Keratinocyte (primary cell): ENCODE measurements at regions not wholly inside any gene's neighbourhood (a gene's known extent, or its start where the extent isn't known, plus 50 kb on each side); places are given as distances from the start of the nearest gene placed in this dataset.

Experiments
- DNase-seq: peaks from one replicate; pipeline ENCODE4 v3.0.0-alpha.2; 2011; ENCODE audit warnings: low read depth, missing footprints, low spot score
- FAIRE-seq: peaks from 2 replicates; lab custom pipeline; 2011; peaks lifted over from hg19 to GRCh38; lab: Jason Lieb, UNC
- H2AFZ ChIP-seq: 2 replicates; pipeline ENCODE4 v1.6.0; 2012; ENCODE audit warnings: low read length, control low read depth, inconsistent platforms; ENCODE audit not compliant: control insufficient read depth
- H3K27ac ChIP-seq: 2 replicates; pipeline ENCODE4 v1.5.1; 2011; ENCODE audit warnings: low read length; ENCODE audit not compliant: control insufficient read depth, insufficient read depth
- H3K27me3 ChIP-seq: 3 replicates; pipeline ENCODE4 v1.6.0; 2011; ENCODE audit warnings: low read length; ENCODE audit not compliant: control insufficient read depth, insufficient read depth; ENCODE audit errors: extremely low read depth
- H3K36me3 ChIP-seq, 2 experiments: 2 replicates in 1 of 2; 3 replicates in 1 of 2; pipeline ENCODE4 v1.5.1; 2011; ENCODE audit warnings: low read length in 2 of 2, mild to moderate bottlenecking in 1 of 2; ENCODE audit not compliant: control insufficient read depth in 2 of 2, insufficient read depth in 2 of 2; ENCODE audit errors: extremely low read depth in 1 of 2
- H3K4me1 ChIP-seq: 3 replicates; pipeline ENCODE4 v1.5.1; 2011; ENCODE audit warnings: low read length; ENCODE audit not compliant: control insufficient read depth, insufficient read depth; ENCODE audit errors: extremely low read depth
- H3K4me2 ChIP-seq: 3 replicates; pipeline ENCODE4 v1.6.0; 2011; ENCODE audit warnings: low read depth, low read length; ENCODE audit not compliant: control insufficient read depth, insufficient read depth; ENCODE audit errors: extremely low read depth
- H3K4me3 ChIP-seq, 3 experiments: fragments of 200-600 bp in 1 of 3; sonication (generic) in 1 of 3; 2 replicates in 2 of 3; 3 replicates in 1 of 3; pipeline ENCODE4 v1.5.1; 2011 to 2016; ENCODE audit warnings: low read length in 3 of 3, mild to moderate bottlenecking in 3 of 3, control low read depth in 2 of 3, inconsistent platforms in 1 of 3, low read depth in 1 of 3, mixed read lengths in 1 of 3, mixed run types in 1 of 3, moderate library complexity in 1 of 3; ENCODE audit not compliant: control insufficient read depth in 2 of 3, insufficient read depth in 2 of 3; ENCODE audit errors: extremely low read depth in 1 of 3
- H3K79me2 ChIP-seq: 2 replicates; pipeline ENCODE4 v1.6.0; 2012; ENCODE audit warnings: low read length; ENCODE audit not compliant: control insufficient read depth, insufficient read depth
- H3K9ac ChIP-seq: 3 replicates; pipeline ENCODE4 v1.6.0; 2011; ENCODE audit warnings: low read length; ENCODE audit not compliant: control insufficient read depth, insufficient read depth; ENCODE audit errors: extremely low read depth
- H3K9me1 ChIP-seq: 3 replicates; pipeline ENCODE4 v1.6.0; 2011; ENCODE audit warnings: low read length; ENCODE audit not compliant: control insufficient read depth, insufficient read depth; ENCODE audit errors: extremely low read depth
- H3K9me3 ChIP-seq: 2 replicates; pipeline ENCODE4 v1.5.1; 2012; ENCODE audit warnings: low read depth, low read length; ENCODE audit not compliant: control insufficient read depth
- H4K20me1 ChIP-seq: 3 replicates; pipeline ENCODE4 v1.6.0; 2011; ENCODE audit warnings: low read length; ENCODE audit not compliant: control insufficient read depth, insufficient read depth; ENCODE audit errors: extremely low read depth
- EZH2 ChIP-seq: IDR thresholded peaks from one replicate; pipeline ENCODE4 v1.6.1; 2012; ENCODE audit warnings: inconsistent platforms, mild to moderate bottlenecking, low read length, moderate library complexity
- dilution Hi-C: fragments of 300-500 bp; cut with MboI; formaldehyde crosslinking; loops from one replicate; pipeline ENCODE4 v1.7.0; 2020; ENCODE audit warnings: low sequenced_read_pairs; ENCODE audit not compliant: extremely low pct_ligation_motif_present
- TF ChIP-seq, protein P1 (sequence below), 3 experiments: IDR thresholded peaks in 1 of 3; conservative IDR thresholded peaks in 1 of 3; optimal IDR thresholded peaks in 1 of 3; 2 replicates in 2 of 3; 3 replicates in 1 of 3; pipeline versions ENCODE3 to v1.5.1; 2011; ENCODE audit warnings: low read length in 3 of 3, mild to moderate bottlenecking in 3 of 3, moderate library complexity in 2 of 3, control low read depth in 1 of 3, inconsistent platforms in 1 of 3; ENCODE audit not compliant: insufficient read depth in 2 of 3; ENCODE audit errors: extremely low read depth in 1 of 3

GRCh38 chr11:112715056-112715455 lies 246.2 kb upstream of the NCAM1 start:
- Histone ChIP-seq H3K9me3 (no peaks in the 10 kb centered on the region), H3K9ac (no peak overlapping the region), H2AFZ (no peak overlapping the region), H3K9me1 (no peaks in the 10 kb centered on the region), H4K20me1 (no peaks in the 10 kb centered on the region), H3K27ac (no peak overlapping the region), H3K4me1 (no peaks in the 10 kb centered on the region), H3K4me3 (no peak overlapping the region), H3K79me2 (no peaks in the 10 kb centered on the region), H3K27me3 (peaks cover 3% of the 10 kb centered on the region), H3K4me2 (no peak overlapping the region), H3K36me3 (no peaks in the 10 kb centered on the region)
- dilution Hi-C loops: no loop called here
- TF ChIP-seq EZH2: no peak
- TF ChIP-seq, protein P1, sequence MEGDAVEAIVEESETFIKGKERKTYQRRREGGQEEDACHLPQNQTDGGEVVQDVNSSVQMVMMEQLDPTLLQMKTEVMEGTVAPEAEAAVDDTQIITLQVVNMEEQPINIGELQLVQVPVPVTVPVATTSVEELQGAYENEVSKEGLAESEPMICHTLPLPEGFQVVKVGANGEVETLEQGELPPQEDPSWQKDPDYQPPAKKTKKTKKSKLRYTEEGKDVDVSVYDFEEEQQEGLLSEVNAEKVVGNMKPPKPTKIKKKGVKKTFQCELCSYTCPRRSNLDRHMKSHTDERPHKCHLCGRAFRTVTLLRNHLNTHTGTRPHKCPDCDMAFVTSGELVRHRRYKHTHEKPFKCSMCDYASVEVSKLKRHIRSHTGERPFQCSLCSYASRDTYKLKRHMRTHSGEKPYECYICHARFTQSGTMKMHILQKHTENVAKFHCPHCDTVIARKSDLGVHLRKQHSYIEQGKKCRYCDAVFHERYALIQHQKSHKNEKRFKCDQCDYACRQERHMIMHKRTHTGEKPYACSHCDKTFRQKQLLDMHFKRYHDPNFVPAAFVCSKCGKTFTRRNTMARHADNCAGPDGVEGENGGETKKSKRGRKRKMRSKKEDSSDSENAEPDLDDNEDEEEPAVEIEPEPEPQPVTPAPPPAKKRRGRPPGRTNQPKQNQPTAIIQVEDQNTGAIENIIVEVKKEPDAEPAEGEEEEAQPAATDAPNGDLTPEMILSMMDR (optimal IDR thresholded peaks at IDR 0.05 in 1 of 3, IDR thresholded peaks at IDR 0.05 in 1 of 3, conservative IDR thresholded peaks at IDR 0.05 in 1 of 3; ENCODE audit: extremely low read depth in 1 of 3, insufficient read depth in 2 of 3, low read length in 3 of 3): no peak
- FAIRE-seq: no peak
- DNase-seq: no peak

DNA sequence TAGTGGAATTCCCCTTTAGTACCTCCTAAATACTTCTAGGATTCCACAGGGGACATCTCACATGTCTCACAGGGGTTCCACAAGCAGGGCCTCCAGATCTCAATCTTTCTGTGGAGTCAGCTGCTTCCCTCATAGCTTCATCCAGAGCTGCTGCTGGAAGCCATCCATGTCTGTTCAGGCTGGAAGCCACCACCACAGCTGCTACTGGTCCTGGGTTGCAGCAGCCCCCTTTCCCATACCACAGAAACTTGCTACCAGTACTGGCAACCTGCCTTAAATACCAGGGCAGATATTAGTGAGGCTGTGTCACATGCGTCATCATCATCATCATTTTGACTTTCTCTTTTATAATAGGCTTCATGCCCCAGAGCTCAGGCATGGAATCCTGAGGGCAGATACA lies 242.7 kb upstream of the NCAM1 start:
- FAIRE-seq (no peak), DNase-seq (no peak)
- Histone ChIP-seq H3K9ac (no peak overlapping the region), H3K9me1 (no peaks in the 10 kb centered on the region), H3K27ac (no peak overlapping the region), H3K4me3 (no peak overlapping the region), H2AFZ (no peak overlapping the region), H3K9me3 (no peaks in the 10 kb centered on the region), H4K20me1 (no peaks in the 10 kb centered on the region), H3K4me1 (no peaks in the 10 kb centered on the region), H3K79me2 (no peaks in the 10 kb centered on the region), H3K4me2 (no peak overlapping the region), H3K27me3 (no peaks in the 10 kb centered on the region), H3K36me3 (no peaks in the 10 kb centered on the region)
- TF ChIP-seq, protein P1 (optimal IDR thresholded peaks at IDR 0.05 in 1 of 3, IDR thresholded peaks at IDR 0.05 in 1 of 3, conservative IDR thresholded peaks at IDR 0.05 in 1 of 3; ENCODE audit: extremely low read depth in 1 of 3, insufficient read depth in 2 of 3, low read length in 3 of 3): no peak
- TF ChIP-seq EZH2: no peak
- dilution Hi-C loops: no loop called here
